NCI-H1092 treated with DMSO at 0.1 percent for 48 hours (cell line): ENCODE measurements at regions not wholly inside any gene's neighbourhood (a gene's known extent, or its start where the extent isn't known, plus 50 kb on each side); places are given as distances from the start of the nearest gene placed in this dataset.
"Not testable (repeated sequence)": the region's sequence is repeated elsewhere in the genome, so short reads cannot be mapped to it uniquely, and the experiment has no call there.

ENCODE experiments used
- DNase-seq: peaks from one replicate; lab custom pipeline; 2025; lab: John Stamatoyannopoulos, UW

DNA sequence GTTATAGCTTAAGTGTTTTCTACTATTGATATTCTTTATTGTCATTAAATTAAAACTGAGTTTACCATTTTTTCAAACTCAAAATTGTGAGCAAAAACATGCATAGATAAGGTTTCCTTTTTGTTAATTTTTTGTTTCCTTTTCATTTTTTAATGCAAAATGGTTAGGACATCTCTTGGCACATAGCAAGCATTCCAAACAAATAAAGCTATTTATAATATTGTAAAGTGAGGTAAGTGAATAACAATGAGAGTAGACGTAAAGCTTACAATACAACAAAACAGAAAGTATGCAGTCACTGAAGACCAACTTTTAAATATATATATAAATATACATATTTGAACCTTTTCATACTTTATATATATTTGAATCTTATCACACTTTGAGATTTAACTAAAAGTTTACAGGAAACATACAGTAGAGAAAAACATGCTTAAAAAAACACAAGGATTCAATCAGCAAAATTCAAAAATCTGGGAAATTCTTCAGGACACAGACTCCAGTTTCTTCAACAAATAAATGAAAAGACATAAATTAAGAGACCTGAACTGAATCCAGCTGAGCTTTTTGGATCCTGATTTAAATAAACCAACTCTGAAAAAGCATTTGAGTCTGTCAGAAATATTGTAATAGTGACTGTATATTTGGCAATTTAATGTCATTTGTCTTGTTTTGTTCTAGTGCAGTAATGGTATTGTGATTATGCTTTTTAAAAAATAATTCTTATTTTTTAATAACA is 67.5 kb upstream of the SAMSN1 start:
- no peak for DNase-seq

DNA sequence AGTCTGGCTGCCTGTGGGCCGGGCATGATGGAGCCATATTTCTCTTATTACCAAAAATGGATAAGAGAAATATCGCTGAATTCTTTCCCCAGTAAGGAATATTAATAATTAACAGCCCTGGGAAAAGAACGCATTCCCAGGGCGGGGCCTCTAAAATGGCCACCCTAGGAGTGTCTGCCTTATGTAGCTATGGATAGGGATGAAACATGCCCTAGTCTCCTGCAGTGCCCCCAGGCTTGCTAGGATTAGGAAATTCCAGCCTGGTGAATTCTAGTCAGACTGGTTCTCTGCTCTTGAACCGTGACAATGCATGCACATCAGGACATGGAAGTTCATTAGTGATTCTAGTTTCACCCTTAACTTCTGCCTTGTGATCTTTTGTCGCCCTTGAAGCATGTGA is 64.0 kb upstream of the SAMSN1 start:
- DNase-seq = not testable (repeated sequence)

DNA sequence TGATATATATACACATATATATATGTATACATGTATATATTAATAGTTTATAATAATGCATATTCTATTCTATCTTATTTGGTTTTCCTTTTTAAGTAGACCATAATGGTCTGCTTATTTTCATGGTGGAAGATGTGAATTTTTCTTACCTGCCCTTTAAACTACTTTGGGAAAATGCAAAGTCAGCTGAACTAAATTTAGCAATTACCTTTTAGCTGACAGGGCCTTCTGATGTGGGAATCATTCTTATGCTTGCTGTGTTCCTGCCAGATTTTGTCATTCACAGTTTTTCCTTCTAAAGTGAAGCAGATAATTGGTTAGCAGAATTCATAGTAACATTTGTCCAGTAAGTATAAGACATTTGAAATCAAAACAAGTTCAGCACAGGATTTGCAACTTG is 63.2 kb upstream of the SAMSN1 start:
- no peak for DNase-seq

DNA sequence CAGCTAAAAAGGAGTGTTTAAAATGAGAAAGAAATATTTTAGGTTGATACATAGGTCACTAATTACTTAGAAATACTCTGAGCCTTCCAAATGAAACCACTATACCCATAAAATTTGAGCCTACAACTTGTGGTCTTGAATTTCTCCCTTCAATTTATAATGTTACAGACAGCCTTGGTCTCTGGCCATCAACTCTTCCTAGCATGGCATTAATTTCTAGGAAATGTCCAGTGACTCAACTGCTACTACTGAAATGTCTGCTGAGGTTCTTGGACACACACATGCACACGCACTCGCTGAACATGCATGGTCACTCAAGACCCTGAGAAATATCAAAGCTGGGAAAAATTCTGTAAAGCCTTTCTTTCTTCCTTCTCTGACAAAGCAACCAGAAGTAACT is 61.1 kb upstream of the SAMSN1 start:
- no peak for DNase-seq

DNA sequence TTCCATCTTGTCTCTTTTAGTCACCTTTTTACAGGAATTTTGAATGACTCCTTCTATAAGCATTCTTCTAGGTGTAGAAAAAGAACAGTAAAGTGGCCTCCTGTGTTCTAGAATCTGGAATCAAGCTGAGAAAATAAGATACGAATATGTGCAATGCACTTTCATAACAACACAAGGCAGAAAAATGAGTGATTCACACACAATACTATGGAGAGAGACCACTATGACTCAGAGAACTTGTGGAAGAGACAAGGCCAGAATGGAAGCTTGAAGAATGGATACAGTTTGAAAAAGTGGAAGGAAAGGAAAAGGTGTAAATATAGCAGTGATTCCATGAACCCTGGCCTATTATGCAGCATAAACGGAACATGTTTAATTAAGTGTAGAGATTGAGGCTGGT is 57.1 kb upstream of the SAMSN1 start:
- no peak for DNase-seq

DNA sequence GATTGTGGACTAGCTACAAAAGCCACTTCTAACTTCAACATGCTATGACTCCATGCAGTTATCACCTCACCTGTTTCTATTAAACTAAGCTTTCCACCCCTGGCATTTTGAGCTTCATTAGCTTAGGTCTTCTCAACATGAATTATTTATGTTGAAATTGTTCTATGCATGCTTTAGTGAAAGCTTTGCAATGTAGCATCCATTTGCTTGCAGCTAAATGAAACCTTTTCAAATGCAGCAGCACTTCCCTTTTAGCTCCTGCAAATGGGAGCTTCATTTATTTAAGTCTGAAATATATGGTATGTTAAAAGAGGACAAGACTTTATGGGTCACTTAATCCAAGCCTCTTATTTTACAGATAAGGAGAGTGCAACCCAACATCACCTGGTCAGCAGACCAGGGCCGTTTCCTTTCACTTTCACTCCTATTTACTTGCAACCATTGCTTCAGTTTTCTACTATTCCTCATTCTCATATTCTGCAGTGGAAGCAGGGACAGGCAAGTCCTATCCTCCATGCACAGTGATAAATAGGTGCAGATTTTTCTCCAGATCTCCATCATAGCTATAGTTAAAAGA is 56.4 kb upstream of the SAMSN1 start:
- no peak for DNase-seq

DNA sequence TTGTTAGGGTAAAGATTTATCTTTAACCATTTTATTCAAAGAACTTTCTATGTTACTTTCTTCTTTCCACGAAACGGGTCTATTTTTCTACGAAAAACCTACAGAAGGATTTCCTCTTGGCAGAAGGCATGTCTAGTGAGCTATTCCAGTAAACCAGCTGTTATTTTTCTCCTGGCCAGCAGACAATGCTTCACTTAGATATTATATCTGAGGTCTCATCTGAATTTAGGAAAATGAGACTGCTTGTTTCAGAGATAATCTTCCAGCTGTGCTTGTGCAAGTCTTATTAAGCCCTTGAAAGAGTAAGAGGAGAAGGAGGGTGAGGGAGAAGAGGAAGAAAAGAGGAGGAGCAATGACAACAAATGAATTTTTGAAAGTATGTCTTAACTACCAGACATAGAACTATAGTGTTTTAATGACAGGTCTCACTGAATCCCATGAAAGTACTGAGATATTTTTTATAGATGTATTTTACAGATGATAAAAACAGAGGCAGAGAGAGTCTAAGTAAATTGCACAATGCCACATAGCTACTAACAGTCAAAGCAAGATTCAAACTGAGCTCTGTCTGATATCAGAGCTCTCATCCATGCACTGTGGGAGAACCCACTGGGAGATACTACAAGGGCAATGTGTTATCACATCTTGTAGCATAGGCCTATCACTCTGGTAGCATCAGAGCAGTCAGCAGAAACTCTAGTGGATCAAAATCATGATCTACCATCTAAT is 54.6 kb upstream of the SAMSN1 start:
- no peak for DNase-seq

DNA sequence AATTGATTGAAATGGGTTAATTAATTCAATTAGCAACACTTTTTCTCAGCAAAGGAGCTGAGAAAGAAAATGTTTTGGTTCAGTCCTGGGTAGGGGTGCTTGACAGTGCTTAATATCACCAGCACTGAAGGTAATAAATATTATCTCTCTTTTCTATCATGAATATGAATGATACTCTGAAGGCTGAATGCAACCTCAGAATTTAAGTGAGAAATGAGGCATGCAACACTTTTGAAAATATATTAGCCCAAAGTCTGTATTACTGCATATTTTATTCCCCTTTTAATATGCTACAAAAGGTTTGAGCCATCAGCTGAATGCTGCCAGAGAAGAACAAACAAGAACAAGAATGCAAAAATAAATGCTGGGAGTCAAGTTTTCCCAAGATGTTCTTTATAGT is 52.0 kb upstream of the SAMSN1 start:
- no peak for DNase-seq
